PC-3 (cell line): ENCODE measurements at regions not wholly inside any gene's neighbourhood (a gene's known extent, or its start where the extent isn't known, plus 50 kb on each side); places are given as distances from the start of the nearest gene placed in this dataset.

Source experiments
- EZH2 ChIP-seq: fragments of 300-600 bp; sonication (generic); IDR thresholded peaks from one replicate; pipeline ENCODE4 v1.6.1; 2017; ENCODE audit warnings: antibody characterized with exemption, mild to moderate bottlenecking, low read length; ENCODE audit not compliant: unreplicated experiment
- EZH2phosphoT487 ChIP-seq: fragments of 300-600 bp; sonication (generic); IDR thresholded peaks from 2 replicates; pipeline ENCODE4 v1.6.1; 2018; ENCODE audit warnings: mild to moderate bottlenecking, antibody characterized with exemption, low read length, borderline replicate concordance

DNA sequence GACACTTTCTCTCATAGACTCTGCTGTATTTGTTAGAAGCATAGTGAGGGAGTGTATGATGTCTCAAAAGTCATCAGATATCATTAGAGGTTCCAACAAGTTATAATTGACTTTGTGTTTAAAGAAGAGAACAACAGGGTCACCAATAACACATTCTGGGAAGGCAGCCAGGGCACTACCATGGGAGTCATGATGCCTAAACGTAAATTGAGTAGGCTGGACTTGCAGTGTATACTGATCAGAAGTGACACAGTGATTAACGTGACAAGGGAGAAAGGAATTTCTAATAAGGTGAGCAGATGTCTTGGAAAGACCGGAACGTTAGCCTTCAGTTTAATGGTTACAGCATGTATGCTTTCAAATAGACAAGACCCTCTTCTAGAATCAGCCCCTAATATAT is 973.2 kb downstream of the NCAM2 start:
- no peak for TF ChIP-seq EZH2
- no peak for TF ChIP-seq EZH2phosphoT487
